ENCODE measurements at regions not wholly inside any gene's neighbourhood (a gene's known extent, or its start where the extent isn't known, plus 50 kb on each side); places are given as distances from the start of the nearest gene placed in this dataset.

DNA sequence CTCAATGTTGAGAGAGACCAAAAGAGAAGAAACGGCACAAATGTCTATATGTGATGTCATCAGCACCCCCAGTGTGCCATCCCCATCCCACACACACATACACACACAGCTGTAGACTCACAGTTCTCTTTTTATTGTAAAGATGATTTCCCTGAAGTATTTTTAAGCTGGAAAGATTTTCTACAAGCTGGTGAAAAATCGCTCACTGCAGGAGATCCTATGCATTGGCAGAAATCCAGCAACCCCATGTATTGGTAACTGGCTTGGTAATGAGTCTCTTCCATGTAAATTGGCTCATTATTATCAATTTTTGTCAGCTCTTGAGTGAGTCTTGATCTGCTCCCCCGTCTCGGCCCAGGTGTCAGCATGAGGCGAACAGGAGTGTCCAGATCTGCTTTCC lies 107.1 kb upstream of the UQCRFS1 start (continued):
- TF ChIP-seq, protein P1, sequence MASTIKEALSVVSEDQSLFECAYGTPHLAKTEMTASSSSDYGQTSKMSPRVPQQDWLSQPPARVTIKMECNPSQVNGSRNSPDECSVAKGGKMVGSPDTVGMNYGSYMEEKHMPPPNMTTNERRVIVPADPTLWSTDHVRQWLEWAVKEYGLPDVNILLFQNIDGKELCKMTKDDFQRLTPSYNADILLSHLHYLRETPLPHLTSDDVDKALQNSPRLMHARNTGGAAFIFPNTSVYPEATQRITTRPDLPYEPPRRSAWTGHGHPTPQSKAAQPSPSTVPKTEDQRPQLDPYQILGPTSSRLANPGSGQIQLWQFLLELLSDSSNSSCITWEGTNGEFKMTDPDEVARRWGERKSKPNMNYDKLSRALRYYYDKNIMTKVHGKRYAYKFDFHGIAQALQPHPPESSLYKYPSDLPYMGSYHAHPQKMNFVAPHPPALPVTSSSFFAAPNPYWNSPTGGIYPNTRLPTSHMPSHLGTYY (CRISPR knock-in tag; IDR thresholded peaks at IDR 0.05): no peak
- TF ChIP-seq ESRRA (CRISPR knock-in tag; IDR thresholded peaks at IDR 0.05; ENCODE audit: borderline replicate concordance): no peak
- TF ChIP-seq ZNF263 (CRISPR knock-in tag; IDR thresholded peaks at IDR 0.05; ENCODE audit: low read depth): no peak
- no peak for TF ChIP-seq GABPB1 (CRISPR knock-in tag; IDR thresholded peaks at IDR 0.05)
- TF ChIP-seq SOX15 (CRISPR knock-in tag; IDR thresholded peaks at IDR 0.05): no peak
- no peak for TF ChIP-seq ZNF281 (CRISPR knock-in tag; IDR thresholded peaks at IDR 0.05)
- no peak for TF ChIP-seq PRRX2 (CRISPR knock-in tag; IDR thresholded peaks at IDR 0.05)

GRCh38 chr19:29320618-29321017 lies 107.7 kb upstream of the UQCRFS1 start:
- POLR2A ChIA-PET: no interaction called here
- TF ChIP-seq MXD4 (CRISPR knock-in tag; IDR thresholded peaks at IDR 0.05; ENCODE audit: borderline replicate concordance): no peak
- TF ChIP-seq GTF2I (CRISPR knock-in tag; conservative IDR thresholded peaks at IDR 0.05): no peak
- no peak for TF ChIP-seq NFE2L1 (CRISPR knock-in tag; IDR thresholded peaks at IDR 0.05)
- TF ChIP-seq SMAD4 (CRISPR knock-in tag; IDR thresholded peaks at IDR 0.05): no peak
- TF ChIP-seq, protein P2, sequence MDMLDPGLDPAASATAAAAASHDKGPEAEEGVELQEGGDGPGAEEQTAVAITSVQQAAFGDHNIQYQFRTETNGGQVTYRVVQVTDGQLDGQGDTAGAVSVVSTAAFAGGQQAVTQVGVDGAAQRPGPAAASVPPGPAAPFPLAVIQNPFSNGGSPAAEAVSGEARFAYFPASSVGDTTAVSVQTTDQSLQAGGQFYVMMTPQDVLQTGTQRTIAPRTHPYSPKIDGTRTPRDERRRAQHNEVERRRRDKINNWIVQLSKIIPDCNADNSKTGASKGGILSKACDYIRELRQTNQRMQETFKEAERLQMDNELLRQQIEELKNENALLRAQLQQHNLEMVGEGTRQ (CRISPR knock-in tag; IDR thresholded peaks at IDR 0.05): no peak
- TF ChIP-seq SP1 (CRISPR knock-in tag; conservative IDR thresholded peaks at IDR 0.05): no peak
- TF ChIP-seq EMX1 (CRISPR knock-in tag; IDR thresholded peaks at IDR 0.05): no peak
- TF ChIP-seq E2F4 (CRISPR knock-in tag; IDR thresholded peaks at IDR 0.05; ENCODE audit: borderline replicate concordance, low read depth): no peak
- no peak for TF ChIP-seq ELF4 (CRISPR knock-in tag; IDR thresholded peaks at IDR 0.05; ENCODE audit: low read depth)
- TF ChIP-seq STAT6 (CRISPR knock-in tag; conservative IDR thresholded peaks at IDR 0.05; ENCODE audit: low read depth): no peak
- TF ChIP-seq, protein P1 (CRISPR knock-in tag; IDR thresholded peaks at IDR 0.05): no peak
- TF ChIP-seq PREB (CRISPR knock-in tag; IDR thresholded peaks at IDR 0.05; ENCODE audit: borderline replicate concordance): no peak
- TF ChIP-seq ZNF219 (CRISPR knock-in tag; IDR thresholded peaks at IDR 0.05; ENCODE audit: borderline replicate concordance): no peak
- no peak for TF ChIP-seq TCF7 (CRISPR knock-in tag; IDR thresholded peaks at IDR 0.05; ENCODE audit: low read depth)
- TF ChIP-seq, protein P3, sequence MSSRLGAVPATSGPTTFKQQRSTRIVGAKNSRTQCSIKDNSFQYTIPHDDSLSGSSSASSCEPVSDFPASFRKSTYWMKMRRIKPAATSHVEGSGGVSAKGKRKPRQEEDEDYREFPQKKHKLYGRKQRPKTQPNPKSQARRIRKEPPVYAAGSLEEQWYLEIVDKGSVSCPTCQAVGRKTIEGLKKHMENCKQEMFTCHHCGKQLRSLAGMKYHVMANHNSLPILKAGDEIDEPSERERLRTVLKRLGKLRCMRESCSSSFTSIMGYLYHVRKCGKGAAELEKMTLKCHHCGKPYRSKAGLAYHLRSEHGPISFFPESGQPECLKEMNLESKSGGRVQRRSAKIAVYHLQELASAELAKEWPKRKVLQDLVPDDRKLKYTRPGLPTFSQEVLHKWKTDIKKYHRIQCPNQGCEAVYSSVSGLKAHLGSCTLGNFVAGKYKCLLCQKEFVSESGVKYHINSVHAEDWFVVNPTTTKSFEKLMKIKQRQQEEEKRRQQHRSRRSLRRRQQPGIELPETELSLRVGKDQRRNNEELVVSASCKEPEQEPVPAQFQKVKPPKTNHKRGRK (CRISPR knock-in tag; IDR thresholded peaks at IDR 0.05; ENCODE audit: borderline replicate concordance): no peak
- TF ChIP-seq PRRX2 (CRISPR knock-in tag; IDR thresholded peaks at IDR 0.05): no peak
- no peak for TF ChIP-seq RORB (CRISPR knock-in tag; IDR thresholded peaks at IDR 0.05)
- TF ChIP-seq, protein P4, sequence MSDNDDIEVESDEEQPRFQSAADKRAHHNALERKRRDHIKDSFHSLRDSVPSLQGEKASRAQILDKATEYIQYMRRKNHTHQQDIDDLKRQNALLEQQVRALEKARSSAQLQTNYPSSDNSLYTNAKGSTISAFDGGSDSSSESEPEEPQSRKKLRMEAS (CRISPR knock-in tag; IDR thresholded peaks at IDR 0.05): no peak
- CTCF ChIA-PET: no interaction called here
- Mint-ChIP-seq H3K27ac (no peak overlapping the region), H3K4me1 (peaks cover 11% of the 10 kb centered on the region), H3K36me3 (no peaks in the 10 kb centered on the region), H3K9me3 (no peaks in the 10 kb centered on the region), H3K4me3 (no peak overlapping the region), H3K27me3 (ENCODE audit: low read depth) (no peaks in the 10 kb centered on the region)
- ATAC-seq: no peak
- no peak for DNase-seq (ENCODE audit: low spot score)

All from WTC11 (cell line).